LNCaP clone FGC (cell line): ENCODE measurements at regions not wholly inside any gene's neighbourhood (a gene's known extent, or its start where the extent isn't known, plus 50 kb on each side); places are given as distances from the start of the nearest gene placed in this dataset.

Source experiments
- DNase-seq: peaks from one replicate; pipeline ENCODE4 v3.0.0-alpha.2; 2011; ENCODE audit warnings: low read depth
- H3K4me3 ChIP-seq: 2 replicates; pipeline ENCODE4 v1.5.1; 2011; ENCODE audit warnings: mild to moderate bottlenecking, low read depth, low read length, control low read depth
- CTCF ChIP-seq: IDR thresholded peaks from 2 replicates; pipeline ENCODE4 v1.5.1; 2012; ENCODE audit warnings: mild to moderate bottlenecking; ENCODE audit not compliant: control insufficient read depth, insufficient read depth; ENCODE audit errors: extremely low read depth

GRCh38 chr18:46338766-46339165, 234.6 kb downstream of the HAUS1 start:
- H3K4me3 ChIP-seq = no peak overlapping the region
- TF ChIP-seq CTCF = no peak
- DNase-seq = no peak

GRCh38 chr18:46340716-46341115, 236.5 kb downstream of the HAUS1 start:
- DNase-seq = no peak
- TF ChIP-seq CTCF = no peak

GRCh38 chr18:46341986-46342525, 237.9 kb downstream of the HAUS1 start:
- DNase-seq = no peak
- no peak overlapping the region for H3K4me3 ChIP-seq
- TF ChIP-seq CTCF = no peak

More at GRCh38 chr18:46340716-46341115, 236.5 kb downstream of the HAUS1 start:
- H3K4me3 ChIP-seq = no peak overlapping the region

GRCh38 chr18:46343456-46343855, 239.3 kb downstream of the HAUS1 start:
- TF ChIP-seq CTCF = no peak
- DNase-seq = no peak
- no peak overlapping the region for H3K4me3 ChIP-seq

- TF ChIP-seq CTCF = no peak
- no peak for DNase-seq
- no peak overlapping the region for H3K4me3 ChIP-seq
These were observed 239.8 kb downstream of the HAUS1 start for GRCh38 chr18:46343931-46344372.

GRCh38 chr18:46344416-46345180, 240.4 kb downstream of the HAUS1 start:
- TF ChIP-seq CTCF = no peak
- no peak overlapping the region for H3K4me3 ChIP-seq
- no peak for DNase-seq

GRCh38 chr18:46345181-46345465, 240.9 kb downstream of the HAUS1 start:
- TF ChIP-seq CTCF = no peak
- no peak overlapping the region for H3K4me3 ChIP-seq
- DNase-seq = no peak
